ENCODE measurements at regions not wholly inside any gene's neighbourhood (a gene's known extent, or its start where the extent isn't known, plus 50 kb on each side); places are given as distances from the start of the nearest gene placed in this dataset.
"Not testable (repeated sequence)": the region's sequence is repeated elsewhere in the genome, so short reads cannot be mapped to it uniquely, and the experiment has no call there.

DNA sequence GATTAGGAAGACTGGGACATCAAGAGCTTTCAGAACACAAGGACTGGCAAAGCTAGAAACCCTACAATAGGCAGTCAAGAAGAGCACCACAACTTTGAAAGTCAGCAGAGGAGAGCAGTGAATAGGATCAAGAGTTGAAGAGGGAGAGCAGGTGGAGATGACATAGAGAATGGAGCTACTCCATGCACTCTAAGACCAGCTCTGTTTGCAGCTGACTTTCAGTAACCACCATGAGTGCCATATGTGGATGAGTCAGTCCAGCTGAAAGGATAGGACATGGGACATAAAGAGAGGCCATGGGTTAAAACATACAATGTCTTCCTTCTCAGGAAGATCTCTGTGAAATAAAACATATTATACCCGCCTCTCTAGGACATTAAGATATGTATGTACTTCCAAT lies 289.1 kb upstream of the KLF4 start:
- DNase-seq (ENCODE audit: low read depth), result no peak
- TF ChIP-seq, protein P1, sequence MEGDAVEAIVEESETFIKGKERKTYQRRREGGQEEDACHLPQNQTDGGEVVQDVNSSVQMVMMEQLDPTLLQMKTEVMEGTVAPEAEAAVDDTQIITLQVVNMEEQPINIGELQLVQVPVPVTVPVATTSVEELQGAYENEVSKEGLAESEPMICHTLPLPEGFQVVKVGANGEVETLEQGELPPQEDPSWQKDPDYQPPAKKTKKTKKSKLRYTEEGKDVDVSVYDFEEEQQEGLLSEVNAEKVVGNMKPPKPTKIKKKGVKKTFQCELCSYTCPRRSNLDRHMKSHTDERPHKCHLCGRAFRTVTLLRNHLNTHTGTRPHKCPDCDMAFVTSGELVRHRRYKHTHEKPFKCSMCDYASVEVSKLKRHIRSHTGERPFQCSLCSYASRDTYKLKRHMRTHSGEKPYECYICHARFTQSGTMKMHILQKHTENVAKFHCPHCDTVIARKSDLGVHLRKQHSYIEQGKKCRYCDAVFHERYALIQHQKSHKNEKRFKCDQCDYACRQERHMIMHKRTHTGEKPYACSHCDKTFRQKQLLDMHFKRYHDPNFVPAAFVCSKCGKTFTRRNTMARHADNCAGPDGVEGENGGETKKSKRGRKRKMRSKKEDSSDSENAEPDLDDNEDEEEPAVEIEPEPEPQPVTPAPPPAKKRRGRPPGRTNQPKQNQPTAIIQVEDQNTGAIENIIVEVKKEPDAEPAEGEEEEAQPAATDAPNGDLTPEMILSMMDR (conservative IDR thresholded peaks at IDR 0.05; ENCODE audit: low read length), result no peak
- no peak overlapping the region for H3K4me3 ChIP-seq (ENCODE audit: low read length)

DNA sequence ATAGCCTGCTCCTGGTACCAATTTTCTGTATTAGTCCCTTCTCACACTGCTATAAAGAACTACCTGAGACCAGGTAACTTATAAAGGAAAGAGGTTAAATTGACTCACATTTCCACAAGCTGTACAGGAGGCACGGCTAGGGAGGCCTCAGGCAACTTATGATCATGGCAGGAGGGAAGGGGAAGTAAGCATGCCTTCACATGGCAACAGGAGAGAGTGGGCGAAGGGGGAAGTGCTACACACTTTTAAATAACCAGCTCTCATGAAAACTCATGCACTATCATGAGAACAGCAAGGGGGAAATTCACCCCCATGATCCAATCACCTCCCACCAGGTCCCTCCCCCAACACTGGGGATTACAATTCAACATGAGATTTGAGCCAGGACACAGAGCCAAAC lies 284.5 kb upstream of the KLF4 start:
- not testable (repeated sequence) for H3K4me3 ChIP-seq (ENCODE audit: low read length)

DNA sequence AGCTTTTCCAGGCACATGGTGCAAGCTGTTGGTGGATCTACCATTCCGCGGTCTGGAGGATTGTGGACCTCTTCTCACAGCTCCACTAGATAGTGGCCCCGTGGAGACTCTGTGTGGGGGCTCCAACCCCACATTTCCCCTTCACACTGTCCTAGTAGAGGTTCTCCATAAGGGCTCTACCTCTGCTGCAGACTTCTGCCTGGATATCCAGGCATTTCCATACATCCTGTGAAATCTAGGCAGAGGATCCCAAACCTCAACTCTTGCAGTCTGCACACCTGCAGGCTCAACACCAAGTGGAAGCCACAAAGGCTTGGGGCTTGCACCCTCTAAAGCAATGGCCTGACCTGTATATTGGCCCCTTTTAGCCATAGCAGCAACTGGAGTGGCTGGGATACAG lies 283.4 kb upstream of the KLF4 start:
- no peak overlapping the region for H3K4me3 ChIP-seq (ENCODE audit: low read length)
- DNase-seq (ENCODE audit: low read depth), result no peak
- TF ChIP-seq, protein P1 (conservative IDR thresholded peaks at IDR 0.05; ENCODE audit: low read length), result no peak

More for the DNA sequence above, 284.5 kb upstream of the KLF4 start:
- not testable (repeated sequence) for DNase-seq (ENCODE audit: low read depth)

DNA sequence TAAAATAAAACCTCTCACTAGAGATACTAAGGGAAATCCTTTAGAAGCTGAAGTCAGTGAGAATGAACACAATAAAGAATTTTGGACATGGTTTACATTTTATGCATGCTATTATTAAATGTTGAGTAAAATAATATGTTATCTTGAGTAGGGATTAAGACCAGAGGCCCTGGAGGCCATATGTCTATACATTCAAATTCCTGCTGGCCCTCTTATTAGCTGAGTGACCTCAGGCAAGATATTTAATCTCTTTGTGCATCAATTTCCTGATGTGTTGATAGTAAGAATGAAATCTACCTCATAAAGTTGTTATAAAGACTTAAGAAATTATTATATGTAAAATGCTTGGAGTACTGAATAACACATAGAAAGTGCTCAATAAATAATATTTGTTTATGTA lies 281.1 kb upstream of the KLF4 start:
- H3K4me3 ChIP-seq (ENCODE audit: low read length), result no peak overlapping the region
- no peak for DNase-seq (ENCODE audit: low read depth)
- TF ChIP-seq, protein P1 (conservative IDR thresholded peaks at IDR 0.05; ENCODE audit: low read length), result no peak

DNA sequence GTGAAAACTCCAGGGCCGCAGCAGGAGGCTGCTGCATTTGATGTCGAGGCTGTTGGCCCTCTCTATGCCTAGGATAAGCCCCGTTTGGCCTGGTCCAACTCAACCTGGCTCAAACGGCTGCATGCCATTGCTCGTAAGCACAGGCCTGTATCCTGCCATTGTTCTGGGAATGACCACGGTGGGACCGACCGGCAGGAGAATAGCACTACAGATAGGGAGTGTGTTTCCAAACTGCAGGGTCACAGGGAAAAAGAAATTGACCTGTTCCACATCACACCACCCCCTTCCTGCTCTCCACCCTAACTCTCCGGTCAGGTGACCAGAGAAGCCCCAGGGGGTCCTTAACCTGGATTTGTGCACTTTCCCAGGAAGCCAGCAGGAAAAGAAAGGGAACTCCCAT lies 278.7 kb upstream of the KLF4 start:
- TF ChIP-seq, protein P1 (conservative IDR thresholded peaks at IDR 0.05; ENCODE audit: low read length), result no peak
- H3K4me3 ChIP-seq (ENCODE audit: low read length), result no peak overlapping the region
- no peak for DNase-seq (ENCODE audit: low read depth)

DNA sequence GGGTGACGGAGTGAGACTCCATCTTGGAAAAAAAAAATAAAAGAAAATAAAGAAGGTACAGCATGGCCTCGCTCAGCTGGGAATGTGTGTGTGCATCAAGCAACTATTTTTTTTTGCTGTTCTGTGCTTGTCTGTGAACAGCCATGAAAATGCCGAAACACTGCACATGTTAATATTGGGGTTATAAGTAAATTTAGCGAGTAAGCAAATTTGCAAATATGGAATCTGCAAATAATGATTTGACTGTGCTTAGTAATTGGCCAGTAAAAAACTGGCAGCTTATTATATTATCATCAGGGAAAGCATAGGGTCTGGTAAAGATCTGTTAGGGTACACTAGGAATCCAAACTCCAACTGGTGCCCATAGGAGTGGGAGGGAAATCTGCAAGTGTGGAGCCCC lies 278.1 kb upstream of the KLF4 start:
- no peak for DNase-seq (ENCODE audit: low read depth)
- H3K4me3 ChIP-seq (ENCODE audit: low read length), result no peak overlapping the region
- TF ChIP-seq, protein P1 (conservative IDR thresholded peaks at IDR 0.05; ENCODE audit: low read length), result no peak

DNA sequence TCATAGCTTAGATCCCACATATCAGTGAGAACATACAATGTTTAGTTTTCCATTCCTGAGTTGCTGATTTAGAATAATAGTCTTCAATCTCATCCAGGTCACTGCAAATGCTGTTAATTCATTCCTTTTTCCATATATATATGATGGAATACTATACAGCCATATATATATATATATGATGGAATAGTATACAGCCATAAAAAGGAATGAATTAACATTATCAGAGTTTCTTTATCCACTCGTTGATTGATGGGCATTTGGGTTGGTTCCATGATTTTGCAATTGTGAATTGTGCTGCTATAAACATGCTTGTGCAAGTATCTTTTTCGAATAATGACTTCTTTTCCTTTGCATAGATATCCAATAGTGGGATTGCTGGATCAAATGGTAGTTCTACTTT lies 273.9 kb upstream of the KLF4 start:
- DNase-seq (ENCODE audit: low read depth); H3K4me3 ChIP-seq (ENCODE audit: low read length): not testable (repeated sequence)

DNA sequence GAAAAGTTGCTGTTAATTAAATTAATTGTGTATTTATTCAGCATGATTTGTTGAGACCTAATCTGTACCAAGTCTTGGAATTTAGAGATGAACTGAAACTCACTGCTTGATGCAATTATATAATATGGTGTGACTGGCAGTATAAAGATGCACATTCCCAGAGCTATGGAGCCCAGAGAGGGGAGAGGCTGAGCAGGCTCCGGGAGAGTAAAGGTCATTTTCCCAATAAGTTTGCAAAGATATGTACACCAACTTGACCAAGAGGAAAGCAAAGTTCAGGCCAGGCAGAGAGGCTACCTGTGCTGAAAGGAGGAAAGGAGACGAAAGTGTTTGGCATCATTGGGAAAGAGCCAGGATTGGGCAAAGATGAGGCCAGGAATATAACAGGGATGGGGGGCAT lies 271.7 kb upstream of the KLF4 start:
- no peak overlapping the region for H3K4me3 ChIP-seq (ENCODE audit: low read length)
- TF ChIP-seq, protein P1 (conservative IDR thresholded peaks at IDR 0.05; ENCODE audit: low read length), result no peak

More for the DNA sequence above, 271.7 kb upstream of the KLF4 start:
- no peak for DNase-seq (ENCODE audit: low read depth)

All from AG10803 (cell line).